ENCODE measurements at regions not wholly inside any gene's neighbourhood (a gene's known extent, or its start where the extent isn't known, plus 50 kb on each side); places are given as distances from the start of the nearest gene placed in this dataset.

- ChIA-PET POLR2A (no interaction called here), RAD21 (ENCODE audit: low non-redundant PET in 1 of 2, low total read pairs in 2 of 2, uncharacterized antibody in 2 of 2, unreplicated experiment in 2 of 2) (no interaction called here), CTCF (no interaction called here)
- no peaks in the 10 kb centered on the region for H3K9me2 ChIP-seq (ENCODE audit: insufficient read depth)
- no peaks in the 10 kb centered on the region for H3K4me1 ChIP-seq (ENCODE audit: control insufficient read depth in 1 of 2, insufficient read depth in 2 of 2, low read length in 2 of 2)
- H3K79me2 ChIP-seq (ENCODE audit: insufficient read depth, low read length): no peaks in the 10 kb centered on the region
- DNase-seq (ENCODE audit: low read depth, low spot score): no peak
- intact Hi-C loops (cut with micrococcal nuclease): no loop called here
- H2AFZ ChIP-seq (ENCODE audit: low read depth, low read length, poor library complexity, severe bottlenecking): no peak overlapping the region
- no peak overlapping the region for H3K4me2 ChIP-seq (ENCODE audit: low read length)
- no peak overlapping the region for H3K4me3 ChIP-seq (replicated peaks in 1 of 2; ENCODE audit: low read depth in 1 of 2, low read length in 2 of 2)
- H3K36me3 ChIP-seq (ENCODE audit: control insufficient read depth in 1 of 2, insufficient read depth in 2 of 2, low read length in 2 of 2): no peaks in the 10 kb centered on the region
- no peaks in the 10 kb centered on the region for H3K27me3 ChIP-seq (ENCODE audit: insufficient read depth, low read length)
- no peak overlapping the region for H3K27ac ChIP-seq (ENCODE audit: low read depth, low read length)
- no TSS peak for BruUV-seq (replicated peaks)
- TF ChIP-seq, protein P1, sequence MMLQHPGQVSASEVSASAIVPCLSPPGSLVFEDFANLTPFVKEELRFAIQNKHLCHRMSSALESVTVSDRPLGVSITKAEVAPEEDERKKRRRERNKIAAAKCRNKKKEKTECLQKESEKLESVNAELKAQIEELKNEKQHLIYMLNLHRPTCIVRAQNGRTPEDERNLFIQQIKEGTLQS (IDR thresholded peaks at IDR 0.05): no peak
- TF ChIP-seq POLR2AphosphoS5 (IDR thresholded peaks at IDR 0.05; ENCODE audit: low read depth, low read length) (no peak), ELF1 (IDR thresholded peaks at IDR 0.05; ENCODE audit: borderline replicate concordance, low read depth) (no peak), ZFX (IDR thresholded peaks at IDR 0.05) (no peak), JUND (IDR thresholded peaks at IDR 0.05) (no peak)
- TF ChIP-seq, protein P2, sequence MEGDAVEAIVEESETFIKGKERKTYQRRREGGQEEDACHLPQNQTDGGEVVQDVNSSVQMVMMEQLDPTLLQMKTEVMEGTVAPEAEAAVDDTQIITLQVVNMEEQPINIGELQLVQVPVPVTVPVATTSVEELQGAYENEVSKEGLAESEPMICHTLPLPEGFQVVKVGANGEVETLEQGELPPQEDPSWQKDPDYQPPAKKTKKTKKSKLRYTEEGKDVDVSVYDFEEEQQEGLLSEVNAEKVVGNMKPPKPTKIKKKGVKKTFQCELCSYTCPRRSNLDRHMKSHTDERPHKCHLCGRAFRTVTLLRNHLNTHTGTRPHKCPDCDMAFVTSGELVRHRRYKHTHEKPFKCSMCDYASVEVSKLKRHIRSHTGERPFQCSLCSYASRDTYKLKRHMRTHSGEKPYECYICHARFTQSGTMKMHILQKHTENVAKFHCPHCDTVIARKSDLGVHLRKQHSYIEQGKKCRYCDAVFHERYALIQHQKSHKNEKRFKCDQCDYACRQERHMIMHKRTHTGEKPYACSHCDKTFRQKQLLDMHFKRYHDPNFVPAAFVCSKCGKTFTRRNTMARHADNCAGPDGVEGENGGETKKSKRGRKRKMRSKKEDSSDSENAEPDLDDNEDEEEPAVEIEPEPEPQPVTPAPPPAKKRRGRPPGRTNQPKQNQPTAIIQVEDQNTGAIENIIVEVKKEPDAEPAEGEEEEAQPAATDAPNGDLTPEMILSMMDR (IDR thresholded peaks at IDR 0.05 in 2 of 3, conservative IDR thresholded peaks at IDR 0.05 in 1 of 3; ENCODE audit: borderline replicate concordance in 1 of 3, insufficient read depth in 1 of 3, low read depth in 2 of 3, low read length in 2 of 3): no peak
- no peak overlapping the region for H3K9ac ChIP-seq (ENCODE audit: low read length)
- H4K20me1 ChIP-seq (ENCODE audit: insufficient read depth): no peaks in the 10 kb centered on the region
- no peak for ATAC-seq
- H3K9me3 ChIP-seq (ENCODE audit: control insufficient read depth in 1 of 2, insufficient read depth in 1 of 2, low read depth in 1 of 2, low read length in 2 of 2): peaks cover 3 to 15% of the 10 kb centered on the region in 2 experiments; a peak in 2 of 4 replicates
Measured at GRCh38 chr11:25515576-25515975, 816.4 kb upstream of the ANO3 start.

GRCh38 chr11:25520459-25520858 lies 811.5 kb upstream of the ANO3 start:
- CTCF ChIA-PET: no interaction called here
- Histone ChIP-seq H2AFZ (ENCODE audit: low read depth, low read length, poor library complexity, severe bottlenecking) (no peak overlapping the region), H3K9ac (ENCODE audit: low read length) (no peak overlapping the region), H3K9me3 (ENCODE audit: control insufficient read depth in 1 of 2, insufficient read depth in 1 of 2, low read depth in 1 of 2, low read length in 2 of 2) (peaks cover 0 to 20% of the 10 kb centered on the region in 2 experiments; a peak in 2 of 4 replicates), H3K9me2 (ENCODE audit: insufficient read depth) (no peaks in the 10 kb centered on the region), H3K4me3 (replicated peaks in 1 of 2; ENCODE audit: low read depth in 1 of 2, low read length in 2 of 2) (no peak overlapping the region), H3K4me2 (ENCODE audit: low read length) (no peak overlapping the region), H4K20me1 (ENCODE audit: insufficient read depth) (no peaks in the 10 kb centered on the region), H3K4me1 (ENCODE audit: control insufficient read depth in 1 of 2, insufficient read depth in 2 of 2, low read length in 2 of 2) (no peaks in the 10 kb centered on the region), H3K27ac (ENCODE audit: low read depth, low read length) (no peak overlapping the region), H3K79me2 (ENCODE audit: insufficient read depth, low read length) (no peaks in the 10 kb centered on the region), H3K27me3 (ENCODE audit: insufficient read depth, low read length) (no peaks in the 10 kb centered on the region), H3K36me3 (ENCODE audit: control insufficient read depth in 1 of 2, insufficient read depth in 2 of 2, low read length in 2 of 2) (no peaks in the 10 kb centered on the region)
- intact Hi-C loops (cut with micrococcal nuclease): no loop called here
- RAD21 ChIA-PET (ENCODE audit: low non-redundant PET in 1 of 2, low total read pairs in 2 of 2, uncharacterized antibody in 2 of 2, unreplicated experiment in 2 of 2): no interaction called here
- ATAC-seq: no peak
- POLR2A ChIA-PET: no interaction called here
- BruUV-seq (replicated peaks): no TSS peak
- DNase-seq (ENCODE audit: low read depth, low spot score): no peak
- no peak for TF ChIP-seq CEBPB (IDR thresholded peaks at IDR 0.05; ENCODE audit: low read depth)
- TF ChIP-seq ZFX (IDR thresholded peaks at IDR 0.05): no peak
- TF ChIP-seq ZNF274 (IDR thresholded peaks at IDR 0.05; ENCODE audit: low read depth, low read length): no peak
- TF ChIP-seq CBX3 (IDR thresholded peaks at IDR 0.05; ENCODE audit: low read depth): no peak
- TF ChIP-seq, protein P3, sequence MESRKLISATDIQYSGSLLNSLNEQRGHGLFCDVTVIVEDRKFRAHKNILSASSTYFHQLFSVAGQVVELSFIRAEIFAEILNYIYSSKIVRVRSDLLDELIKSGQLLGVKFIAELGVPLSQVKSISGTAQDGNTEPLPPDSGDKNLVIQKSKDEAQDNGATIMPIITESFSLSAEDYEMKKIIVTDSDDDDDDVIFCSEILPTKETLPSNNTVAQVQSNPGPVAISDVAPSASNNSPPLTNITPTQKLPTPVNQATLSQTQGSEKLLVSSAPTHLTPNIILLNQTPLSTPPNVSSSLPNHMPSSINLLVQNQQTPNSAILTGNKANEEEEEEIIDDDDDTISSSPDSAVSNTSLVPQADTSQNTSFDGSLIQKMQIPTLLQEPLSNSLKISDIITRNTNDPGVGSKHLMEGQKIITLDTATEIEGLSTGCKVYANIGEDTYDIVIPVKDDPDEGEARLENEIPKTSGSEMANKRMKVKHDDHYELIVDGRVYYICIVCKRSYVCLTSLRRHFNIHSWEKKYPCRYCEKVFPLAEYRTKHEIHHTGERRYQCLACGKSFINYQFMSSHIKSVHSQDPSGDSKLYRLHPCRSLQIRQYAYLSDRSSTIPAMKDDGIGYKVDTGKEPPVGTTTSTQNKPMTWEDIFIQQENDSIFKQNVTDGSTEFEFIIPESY (IDR thresholded peaks at IDR 0.05; ENCODE audit: extremely low read depth, insufficient replicate concordance, low read length): no peak
- TF ChIP-seq SRF (IDR thresholded peaks at IDR 0.05; ENCODE audit: low read depth): no peak
- TF ChIP-seq JUND (IDR thresholded peaks at IDR 0.05): no peak
- no peak for TF ChIP-seq REST (IDR thresholded peaks at IDR 0.05; ENCODE audit: low read depth)
- TF ChIP-seq MAX (IDR thresholded peaks at IDR 0.05): no peak
- TF ChIP-seq ELF1 (IDR thresholded peaks at IDR 0.05; ENCODE audit: borderline replicate concordance, low read depth): no peak

Data from HCT116 (cell line).